Transverse colon (tissue), 4 donors: ENCODE measurements at regions not wholly inside any gene's neighbourhood (a gene's known extent, or its start where the extent isn't known, plus 50 kb on each side); places are given as distances from the start of the nearest gene placed in this dataset.

ENCODE experiments used
- DNase-seq: peaks from one replicate; pipeline ENCODE4 v3.0.0-alpha.2; 2019
- H3K27ac ChIP-seq, 4 donors: fragments of 200-600 bp; sonication (generic); 2 replicates each; pipeline ENCODE4 v1.5.1; 2016 to 2018; ENCODE audit warnings: inconsistent platforms in 4 of 4
- H3K27me3 ChIP-seq: fragments of 200-600 bp; sonication (generic); 2 replicates; pipeline ENCODE4 v1.5.1; 2017; ENCODE audit warnings: inconsistent platforms
- H3K36me3 ChIP-seq, 4 donors: fragments of 200-600 bp; sonication (generic); 2 replicates each; pipeline ENCODE4 v1.5.1; 2017 to 2019; ENCODE audit warnings: inconsistent platforms in 4 of 4
- H3K4me1 ChIP-seq, 4 donors: fragments of 200-600 bp; sonication (generic); 2 replicates each; pipeline ENCODE4 v1.5.1; 2017 to 2020; ENCODE audit warnings: inconsistent platforms in 4 of 4
- H3K4me3 ChIP-seq, 4 donors: fragments of 200-600 bp; sonication (generic); 1 replicate in 1 of 4; 2 replicates in 3 of 4; pipeline versions ENCODE4 v1.5.1 to v1.6.1; 2017 to 2019; ENCODE audit warnings: inconsistent platforms in 4 of 4
- H3K9me3 ChIP-seq, 2 donors: fragments of 200-600 bp; sonication (generic); 2 replicates each; pipeline ENCODE4 v1.5.1; 2017 to 2019; ENCODE audit warnings: inconsistent platforms in 2 of 2
- CTCF ChIP-seq, 5 experiments: fragments of 200-600 bp in 3 of 5; fragments of 450-650 bp in 2 of 5; sonication (generic) in 3 of 5; IDR thresholded peaks; 1 replicate in 2 of 5; 2 replicates in 3 of 5; pipeline ENCODE4 v1.5.1; 2016 to 2017; ENCODE audit warnings: antibody characterized with exemption in 5 of 5, inconsistent platforms in 3 of 5, mild to moderate bottlenecking in 2 of 5, moderate library complexity in 1 of 5
- EP300 ChIP-seq: sonication (generic); formaldehyde crosslinking; IDR thresholded peaks from one replicate; pipeline ENCODE4 v1.6.1; 2017; ENCODE audit warnings: antibody characterized with exemption, low read depth
- POLR2A ChIP-seq: fragments of 450-650 bp; IDR thresholded peaks from one replicate; pipeline ENCODE4 v1.6.1; 2016; ENCODE audit warnings: antibody characterized with exemption, mild to moderate bottlenecking, moderate library complexity
- POLR2AphosphoS5 ChIP-seq, 3 donors: sonication (generic); formaldehyde crosslinking; IDR thresholded peaks; one replicate each; pipeline ENCODE4 v1.6.1; 2016; ENCODE audit warnings: antibody characterized with exemption in 3 of 3
- WGBS, 2 donors: methylation state at CpG; one replicate each; pipeline ENCODE4 v1.1.5; 2018; ENCODE audit warnings: low coverage in 1 of 2; 5-methylcytosine and 5-hydroxymethylcytosine counted together
- in situ Hi-C, 4 donors: fragments of 200-750 bp; cut with MboI; loops; one replicate each; pipeline versions ENCODE4 v1.15.0 to v1.15.1; 2017; ENCODE audit warnings: low sequenced_read_pairs in 3 of 4, low pct_ligation_motif_present in 1 of 4, low pct_unique_long_range_greater_than_20kb in 1 of 4
- intact Hi-C: fragments of 100-400 bp; cut with DNase I; formaldehyde crosslinking; loops from one replicate; pipeline ENCODE4 v1.15.1; 2023; ENCODE audit warnings: low total_unique reads
- small RNA-seq, 4 donors: library from RNA; depleted of rRNA; stranded (forward); fragments of <200 nt; gene quantifications; one replicate each; pipeline ENCODE3, GENCODE V24; 2016

- no peak for DNase-seq
- WGBS, 2 donors, result 66 to 90% methylated on average over 2 of the region's 2 CpGs
- H3K27me3 ChIP-seq, result no peaks in the 10 kb centered on the region
- intact Hi-C loops, result no loop called here
- H3K27ac ChIP-seq, result no peak overlapping the region
- H3K4me1 ChIP-seq, result peaks cover 0 to 3% (median 0%) of the 10 kb centered on the region in 4 donors
- TF ChIP-seq POLR2A, result no peak
- TF ChIP-seq POLR2AphosphoS5 (IDR thresholded peaks at IDR 0.05), result no peak
- TF ChIP-seq EP300, result no peak
- TF ChIP-seq CTCF (IDR thresholded peaks at IDR 0.05), result no peak
- H3K9me3 ChIP-seq, result no peaks in the 10 kb centered on the region
- in situ Hi-C loops, result no loop called here
- H3K4me3 ChIP-seq, result no peak overlapping the region
- no peaks in the 10 kb centered on the region for H3K36me3 ChIP-seq
These were observed 64.0 kb upstream of the FIGN start for GRCh38 chr2:163799807-163800206.

- Histone ChIP-seq H3K4me3 (no peak overlapping the region), H3K36me3 (no peaks in the 10 kb centered on the region), H3K9me3 (no peaks in the 10 kb centered on the region), H3K4me1 (no peaks in the 10 kb centered on the region), H3K27me3 (no peaks in the 10 kb centered on the region), H3K27ac (no peak overlapping the region)
- no peak for DNase-seq
- in situ Hi-C loops, result no loop called here
- intact Hi-C loops, result no loop called here
- no peak for TF ChIP-seq CTCF (IDR thresholded peaks at IDR 0.05)
- no peak for TF ChIP-seq POLR2AphosphoS5 (IDR thresholded peaks at IDR 0.05)
- no peak for TF ChIP-seq POLR2A
- no peak for TF ChIP-seq EP300
These were observed 58.8 kb upstream of the FIGN start for GRCh38 chr2:163794635-163795034.

Small RNA genes lying in the stretch of these regions (small RNA-seq; reads per million reads assigned to genes)
- gene CYP2C56P, result 0 reads per million in 4 donors
